Colonic mucosa (tissue), 4 donors: ENCODE measurements at regions not wholly inside any gene's neighbourhood (a gene's known extent, or its start where the extent isn't known, plus 50 kb on each side); places are given as distances from the start of the nearest gene placed in this dataset.

Experiments
- DNase-seq: peaks from one replicate; pipeline ENCODE4 v3.0.0-alpha.2; 2020
- H3K27ac ChIP-seq: fragments of 200-600 bp; one replicate; pipeline ENCODE4 v1.8.0; 2021
- H3K27me3 ChIP-seq: fragments of 200-600 bp; one replicate; pipeline ENCODE4 v1.8.0; 2021
- H3K36me3 ChIP-seq: fragments of 200-600 bp; one replicate; pipeline ENCODE4 v1.8.0; 2021
- H3K4me1 ChIP-seq: fragments of 200-600 bp; one replicate; pipeline ENCODE4 v1.8.0; 2021; ENCODE audit warnings: mild to moderate bottlenecking
- H3K4me3 ChIP-seq: fragments of 200-600 bp; one replicate; pipeline ENCODE4 v1.8.0; 2021
- H3K9ac ChIP-seq, 2 donors: one replicate each; pipeline ENCODE4 v1.7.0; 2013; ENCODE audit warnings: control low read depth in 2 of 2, low read depth in 2 of 2, low read length in 2 of 2
- H3K9me3 ChIP-seq: fragments of 200-600 bp; one replicate; pipeline ENCODE4 v1.8.0; 2021
- intact Hi-C: fragments of 100-400 bp; cut with DNase I; formaldehyde crosslinking; loops from one replicate; pipeline ENCODE4 v1.14.1; 2022
- TF ChIP-seq, protein P1 (sequence below): fragments of 200-600 bp; IDR thresholded peaks from one replicate; pipeline ENCODE4 v1.8.0; 2022; ENCODE audit warnings: antibody characterized with exemption, mild to moderate bottlenecking
- donor health status: healthy.
- donor health status: DM: no; HTN: no; CAD: no.
- donor health status: DM: no; HTN: no; CAD: no.

DNA sequence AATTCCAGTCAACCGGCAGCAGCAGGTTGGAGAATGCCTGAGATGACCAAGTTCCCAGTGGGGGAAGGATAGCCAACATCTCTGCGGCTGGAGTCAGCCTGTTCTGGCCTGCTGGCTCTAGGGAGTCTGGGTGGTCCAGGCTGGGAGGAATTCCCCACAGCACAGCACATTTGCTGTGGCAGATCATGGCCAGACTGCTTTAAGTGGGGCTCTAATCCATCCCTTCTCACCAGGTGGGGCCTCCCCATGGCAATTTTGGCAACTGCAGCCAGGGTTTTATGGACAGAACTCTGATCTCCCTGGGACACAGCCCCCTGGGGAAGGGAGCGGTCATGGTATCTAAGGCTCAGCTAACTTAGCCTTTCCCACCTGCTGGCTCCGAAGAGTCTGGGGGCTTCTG lies 226.1 kb downstream of the DTWD2 start:
- Histone ChIP-seq H3K9ac (no peak overlapping the region), H3K4me3 (no peak overlapping the region), H3K4me1 (no peaks in the 10 kb centered on the region), H3K27ac (no peak overlapping the region), H3K27me3 (no peaks in the 10 kb centered on the region), H3K9me3 (no peaks in the 10 kb centered on the region), H3K36me3 (no peaks in the 10 kb centered on the region)
- TF ChIP-seq, protein P1, sequence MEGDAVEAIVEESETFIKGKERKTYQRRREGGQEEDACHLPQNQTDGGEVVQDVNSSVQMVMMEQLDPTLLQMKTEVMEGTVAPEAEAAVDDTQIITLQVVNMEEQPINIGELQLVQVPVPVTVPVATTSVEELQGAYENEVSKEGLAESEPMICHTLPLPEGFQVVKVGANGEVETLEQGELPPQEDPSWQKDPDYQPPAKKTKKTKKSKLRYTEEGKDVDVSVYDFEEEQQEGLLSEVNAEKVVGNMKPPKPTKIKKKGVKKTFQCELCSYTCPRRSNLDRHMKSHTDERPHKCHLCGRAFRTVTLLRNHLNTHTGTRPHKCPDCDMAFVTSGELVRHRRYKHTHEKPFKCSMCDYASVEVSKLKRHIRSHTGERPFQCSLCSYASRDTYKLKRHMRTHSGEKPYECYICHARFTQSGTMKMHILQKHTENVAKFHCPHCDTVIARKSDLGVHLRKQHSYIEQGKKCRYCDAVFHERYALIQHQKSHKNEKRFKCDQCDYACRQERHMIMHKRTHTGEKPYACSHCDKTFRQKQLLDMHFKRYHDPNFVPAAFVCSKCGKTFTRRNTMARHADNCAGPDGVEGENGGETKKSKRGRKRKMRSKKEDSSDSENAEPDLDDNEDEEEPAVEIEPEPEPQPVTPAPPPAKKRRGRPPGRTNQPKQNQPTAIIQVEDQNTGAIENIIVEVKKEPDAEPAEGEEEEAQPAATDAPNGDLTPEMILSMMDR: no peak
- DNase-seq: no peak
- intact Hi-C loops: no loop called here

DNA sequence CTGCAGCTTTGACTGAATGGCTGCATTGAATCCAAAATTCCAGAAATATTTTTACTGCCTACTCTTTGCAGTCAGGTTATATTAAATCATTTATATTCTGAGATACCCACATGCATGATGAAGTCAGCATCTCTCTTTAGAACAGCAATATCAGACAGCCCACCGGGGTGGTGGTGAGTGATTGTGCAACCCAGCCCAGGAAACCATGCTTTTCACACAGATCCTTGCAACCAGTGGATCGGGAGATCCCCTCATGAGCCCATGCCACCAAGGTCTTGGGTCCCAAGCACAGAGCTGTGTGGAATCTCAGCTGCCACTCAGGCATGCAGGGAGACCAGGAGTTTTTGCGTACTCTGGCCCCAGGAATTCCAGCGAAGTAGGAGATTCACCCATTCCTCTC lies 226.5 kb downstream of the DTWD2 start:
- Histone ChIP-seq H3K27me3 (no peaks in the 10 kb centered on the region), H3K36me3 (no peaks in the 10 kb centered on the region), H3K4me1 (no peaks in the 10 kb centered on the region), H3K4me3 (no peak overlapping the region), H3K9ac (no peak overlapping the region), H3K9me3 (no peaks in the 10 kb centered on the region), H3K27ac (no peak overlapping the region)
- DNase-seq: no peak
- intact Hi-C loops: no loop called here
- TF ChIP-seq, protein P1: no peak

- intact Hi-C loops: no loop called here
- DNase-seq: no peak
Observed at GRCh38 chr5:118752969-118753368, 235.4 kb downstream of the DTWD2 start.

GRCh38 chr5:118736396-118736795 lies 252.0 kb downstream of the DTWD2 start:
- Histone ChIP-seq H3K4me1 (no peaks in the 10 kb centered on the region), H3K27ac (no peak overlapping the region), H3K36me3 (no peaks in the 10 kb centered on the region), H3K9ac (no peak overlapping the region), H3K27me3 (no peaks in the 10 kb centered on the region), H3K9me3 (no peaks in the 10 kb centered on the region), H3K4me3 (no peak overlapping the region)
- intact Hi-C loops: no loop called here
- no peak for DNase-seq
- TF ChIP-seq, protein P1: no peak

More at GRCh38 chr5:118752969-118753368, 235.4 kb downstream of the DTWD2 start:
- no peaks in the 10 kb centered on the region for H3K36me3 ChIP-seq
- H3K9ac ChIP-seq: no peak overlapping the region
- no peak overlapping the region for H3K4me3 ChIP-seq
- no peaks in the 10 kb centered on the region for H3K4me1 ChIP-seq
- no peaks in the 10 kb centered on the region for H3K9me3 ChIP-seq
- no peak overlapping the region for H3K27ac ChIP-seq
- no peaks in the 10 kb centered on the region for H3K27me3 ChIP-seq
- TF ChIP-seq, protein P1: no peak

DNA sequence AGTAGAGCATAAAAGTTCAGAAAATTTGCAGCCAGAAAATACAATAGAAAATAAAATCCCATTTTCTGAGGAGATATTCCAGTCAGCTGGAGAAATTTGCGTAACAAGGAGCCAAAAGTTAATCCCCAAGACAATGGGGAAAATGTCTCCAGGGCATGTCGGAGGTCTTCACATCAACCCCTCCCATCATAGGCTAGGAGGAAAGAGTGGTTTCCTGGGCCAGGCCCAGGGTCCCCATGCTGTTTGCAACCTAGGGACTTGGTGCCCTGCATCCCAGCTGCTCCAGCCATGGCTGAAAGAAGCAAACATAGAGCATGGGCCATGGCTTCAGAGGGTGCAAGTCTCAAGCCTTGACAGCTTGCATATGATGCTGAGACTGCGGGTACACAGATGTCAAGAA lies 255.0 kb downstream of the DTWD2 start:
- no peaks in the 10 kb centered on the region for H3K27me3 ChIP-seq
- no peaks in the 10 kb centered on the region for H3K36me3 ChIP-seq
- H3K4me3 ChIP-seq: no peak overlapping the region
- H3K27ac ChIP-seq: no peak overlapping the region
- no peak for DNase-seq
- no peak overlapping the region for H3K9ac ChIP-seq
- no peaks in the 10 kb centered on the region for H3K4me1 ChIP-seq
- no peaks in the 10 kb centered on the region for H3K9me3 ChIP-seq
- intact Hi-C loops: no loop called here
- TF ChIP-seq, protein P1: no peak

- H3K9me3 ChIP-seq: no peaks in the 10 kb centered on the region
- H3K36me3 ChIP-seq: no peaks in the 10 kb centered on the region
- TF ChIP-seq, protein P1: no peak
- H3K27ac ChIP-seq: no peak overlapping the region
- H3K9ac ChIP-seq: no peak overlapping the region
- intact Hi-C loops: no loop called here
- H3K4me1 ChIP-seq: no peaks in the 10 kb centered on the region
- H3K27me3 ChIP-seq: no peaks in the 10 kb centered on the region
- H3K4me3 ChIP-seq: no peak overlapping the region
- DNase-seq: no peak
Observed at GRCh38 chr5:118728191-118728590, 260.2 kb downstream of the DTWD2 start.
